OCI-LY3 (cell line): ENCODE measurements at regions not wholly inside any gene's neighbourhood (a gene's known extent, or its start where the extent isn't known, plus 50 kb on each side); places are given as distances from the start of the nearest gene placed in this dataset.

Experiments used
- CTCF ChIP-seq: fragments of 200-600, 300-600 bp; sonication (generic); IDR thresholded peaks from 2 replicates; pipeline ENCODE4 v1.5.1; 2014; ENCODE audit warnings: antibody characterized with exemption, low read length, low read depth
- EZH2phosphoT487 ChIP-seq: fragments of 200-600 bp; shearing (Covaris generic); IDR thresholded peaks from 2 replicates; pipeline ENCODE4 v1.6.1; 2018; ENCODE audit warnings: antibody characterized with exemption, mixed run types, low read depth

- TF ChIP-seq CTCF (no peak), EZH2phosphoT487 (no peak)
These were observed 200.7 kb downstream of the MYCN start for GRCh38 chr2:16140771-16141640.
